ENCODE measurements at regions not wholly inside any gene's neighbourhood (a gene's known extent, or its start where the extent isn't known, plus 50 kb on each side); places are given as distances from the start of the nearest gene placed in this dataset.

DNA sequence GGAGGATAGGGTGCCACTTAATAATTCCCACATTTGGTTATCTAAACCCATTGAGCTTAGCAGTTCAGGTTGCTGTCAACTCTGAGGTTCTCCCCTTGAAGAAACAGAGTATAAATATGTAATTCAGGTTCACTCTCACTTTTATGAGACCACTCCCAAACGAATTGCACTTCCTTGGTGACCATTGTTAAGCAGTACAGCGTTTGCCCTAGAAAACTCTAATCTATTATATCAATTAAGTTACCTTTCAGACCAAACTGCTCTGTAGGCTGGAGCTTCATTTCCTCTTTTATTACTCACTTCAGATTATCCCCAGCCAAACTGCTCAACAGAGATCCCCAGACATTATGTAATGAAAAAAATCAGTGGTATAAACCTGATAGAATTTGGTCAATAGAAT, 1317.0 kb upstream of the ACO1 start:
- no peak for DNase-seq

DNA sequence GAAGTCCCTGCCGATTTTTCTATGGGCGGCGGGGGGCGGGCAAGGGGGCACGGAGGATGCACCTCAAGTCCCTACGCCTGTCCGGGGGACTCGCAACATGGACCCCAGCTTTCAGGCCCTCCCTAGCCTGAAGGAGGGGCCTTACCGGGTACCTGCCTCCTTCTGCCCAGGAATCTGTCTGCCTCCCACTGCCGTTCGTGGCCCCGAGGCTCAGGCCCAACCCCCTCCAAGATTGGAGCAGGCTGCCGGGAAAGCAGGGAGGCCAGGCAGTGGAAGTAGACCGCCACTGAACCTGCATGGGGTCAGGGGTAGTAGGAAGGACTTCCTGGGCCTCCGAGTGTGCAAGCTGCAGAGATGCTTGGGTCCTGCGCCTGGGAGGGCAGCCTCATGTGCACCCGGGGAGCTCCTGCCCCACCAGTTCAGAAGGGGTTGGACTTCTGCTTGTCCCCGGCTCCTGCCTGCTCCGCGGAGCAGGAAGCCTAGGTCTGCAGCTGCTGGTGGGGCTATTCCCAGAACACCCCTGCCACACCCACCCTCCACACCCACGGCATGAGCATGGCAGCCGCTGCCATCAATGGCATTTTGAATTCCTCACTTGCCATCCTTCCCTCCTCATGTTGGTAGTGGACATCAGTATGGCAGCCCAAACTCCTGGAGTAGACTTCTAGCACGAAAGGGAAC, 1312.7 kb upstream of the ACO1 start:
- DNase-seq: no peak

DNA sequence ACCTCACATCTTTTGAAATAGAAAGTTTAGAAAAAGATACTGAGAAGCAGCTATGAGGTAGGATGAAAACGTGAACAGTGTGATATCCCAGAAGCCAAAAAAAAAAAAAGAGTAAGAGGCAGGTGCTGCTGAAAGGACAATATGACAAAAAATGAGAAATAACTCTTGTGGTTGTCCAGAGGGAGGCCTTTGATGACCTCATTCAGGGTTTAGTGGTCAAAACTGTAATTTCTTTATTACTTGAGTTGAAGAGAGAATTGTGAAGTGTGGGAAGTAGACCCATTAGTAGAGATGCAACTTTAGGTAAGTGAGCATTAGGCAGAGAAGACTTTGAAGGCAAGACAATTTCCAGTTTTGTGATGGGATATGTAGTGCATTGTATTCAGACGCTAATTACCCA, 1306.3 kb upstream of the ACO1 start:
- no peak for DNase-seq

DNA sequence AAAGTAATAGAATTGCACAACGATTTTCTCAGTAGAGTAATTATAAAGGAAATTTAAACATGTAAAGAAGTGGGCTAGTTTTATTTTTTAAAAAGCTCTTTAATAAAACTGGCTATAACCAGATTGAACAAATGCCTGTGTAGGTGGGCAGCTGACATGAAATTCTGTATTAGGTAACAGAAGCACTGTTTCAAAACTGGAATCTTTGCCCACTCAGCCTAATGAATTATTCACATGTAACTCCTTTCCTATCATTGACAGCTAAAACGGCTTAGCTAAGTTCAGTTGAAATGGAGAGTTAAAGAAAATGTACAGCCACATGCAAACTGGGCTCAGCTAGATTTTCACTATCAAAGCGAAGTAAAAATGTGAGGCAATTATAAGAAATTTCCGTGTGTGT, 1300.1 kb upstream of the ACO1 start:
- no peak for DNase-seq

DNA sequence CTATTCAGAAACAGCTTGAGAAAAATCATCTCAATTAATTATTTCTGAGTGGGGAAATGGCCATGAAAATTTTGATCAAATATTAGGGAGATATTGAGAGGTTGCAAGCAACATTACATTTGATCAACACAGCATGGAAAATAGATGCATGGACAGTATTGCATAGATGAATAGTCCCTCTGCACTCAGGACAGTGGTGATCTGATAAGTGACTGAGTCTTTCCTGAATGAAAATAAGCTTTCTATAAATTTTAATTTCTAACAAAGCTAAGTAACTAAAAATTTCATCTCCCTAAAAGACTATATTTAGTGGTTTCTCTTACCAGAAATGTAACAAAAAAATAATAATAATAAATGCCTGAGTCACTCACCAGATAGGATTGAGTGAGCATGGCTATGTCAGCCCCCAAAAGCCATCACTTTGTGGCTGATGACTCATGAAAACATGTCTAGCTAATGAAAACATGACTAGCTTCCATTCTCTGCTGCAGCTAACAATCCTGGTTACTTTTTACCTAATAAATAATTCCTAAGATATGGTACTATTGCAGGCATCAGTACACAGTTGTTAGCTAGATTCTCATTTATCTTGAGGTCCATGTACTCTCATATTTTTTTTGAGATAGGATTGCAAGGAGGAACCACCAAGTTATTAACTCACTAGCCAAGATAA, 1294.8 kb upstream of the ACO1 start:
- DNase-seq: no peak

DNA sequence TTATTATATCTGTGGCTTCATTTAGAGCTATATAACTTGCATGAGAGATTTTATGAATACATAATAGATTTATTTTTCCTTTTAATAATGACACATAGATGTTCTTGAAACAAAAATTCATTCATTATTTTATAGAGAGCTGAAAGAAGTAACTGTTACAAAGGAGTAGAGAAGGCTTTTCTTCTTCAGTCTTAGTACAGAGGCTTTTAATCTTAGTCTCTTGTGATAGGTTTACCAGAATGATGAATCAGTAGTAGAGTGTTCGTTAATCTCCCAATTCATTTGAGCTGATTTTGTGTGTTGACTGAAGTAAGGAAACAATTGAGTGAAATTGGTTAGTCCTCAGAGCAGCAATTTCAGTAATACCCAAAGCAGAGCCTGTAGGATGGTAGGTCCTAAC, 1284.1 kb upstream of the ACO1 start:
- no peak for DNase-seq

DNA sequence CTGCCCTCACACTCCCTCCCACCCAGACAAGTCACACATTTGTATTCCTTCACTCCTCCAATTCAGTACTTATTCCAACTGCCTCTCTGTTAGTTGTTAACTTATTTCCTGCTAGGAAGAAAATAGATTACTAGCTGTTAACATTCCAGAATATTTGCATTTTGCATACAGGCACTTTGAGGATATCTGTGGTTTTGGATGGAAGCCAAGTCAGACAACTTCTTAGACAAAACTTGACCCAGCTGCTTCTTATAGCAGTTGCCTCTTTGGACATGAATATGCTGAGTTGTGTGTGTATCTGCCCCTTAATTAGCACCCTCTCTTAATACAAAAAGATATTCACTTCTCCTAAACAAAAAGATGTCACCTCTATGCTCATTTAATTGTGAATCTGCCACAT, 1280.6 kb upstream of the ACO1 start:
- DNase-seq: no peak

DNA sequence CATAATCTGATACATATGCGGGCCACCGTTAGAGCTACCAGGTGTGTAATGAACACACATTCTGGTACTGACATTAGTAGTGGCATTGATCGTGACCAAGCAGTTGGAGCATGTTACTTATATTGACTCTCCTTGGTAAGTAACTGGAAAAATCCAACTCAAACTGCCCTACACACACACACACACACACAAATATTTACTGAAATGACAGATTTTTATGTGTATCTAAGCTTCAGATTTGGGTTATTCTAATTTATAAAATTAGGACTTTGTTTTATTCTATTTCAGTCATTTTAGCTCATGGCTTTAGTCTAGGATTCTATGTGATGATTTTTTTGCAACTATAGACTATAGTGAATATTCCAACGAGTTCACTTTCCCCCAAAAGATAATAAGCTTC, 1280.2 kb upstream of the ACO1 start:
- DNase-seq: no peak

DNA sequence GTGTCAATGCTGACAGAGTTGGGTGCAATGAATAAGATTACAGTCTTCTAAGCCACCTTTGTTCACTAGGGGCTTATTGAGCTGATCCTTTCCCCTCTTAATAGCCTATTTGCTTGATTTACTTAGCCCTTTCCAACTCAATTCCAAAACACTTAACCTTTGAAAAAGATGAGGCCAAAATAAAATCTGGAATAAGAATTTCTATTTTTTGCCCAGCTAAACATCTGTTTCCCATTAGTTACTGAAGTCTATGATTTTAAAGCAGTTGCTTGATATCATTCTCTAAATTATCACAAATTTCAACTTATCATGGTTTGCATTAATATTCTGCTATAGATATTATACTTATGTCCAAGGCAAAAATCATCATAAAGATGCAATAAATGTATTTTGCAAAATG, 1272.0 kb upstream of the ACO1 start:
- DNase-seq: no peak

DNA sequence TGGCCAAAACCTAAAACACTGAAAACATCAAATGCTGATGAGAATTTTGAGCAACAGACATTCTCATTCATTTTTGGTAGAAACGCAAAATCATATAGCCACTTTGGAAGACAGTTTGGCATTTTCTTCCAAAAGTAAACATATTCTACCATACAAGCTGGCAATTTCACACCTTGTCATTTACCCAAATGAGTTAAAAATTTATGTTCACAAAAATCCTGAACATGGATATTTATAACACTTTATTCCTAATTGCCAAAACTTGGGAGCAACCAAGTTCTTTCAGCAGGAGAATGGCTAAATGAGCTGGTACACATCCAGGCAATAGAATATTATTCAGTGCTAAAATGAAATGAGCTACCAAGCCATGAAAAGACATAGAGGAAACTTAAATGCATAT, 1270.1 kb upstream of the ACO1 start:
- no peak for DNase-seq

DNA sequence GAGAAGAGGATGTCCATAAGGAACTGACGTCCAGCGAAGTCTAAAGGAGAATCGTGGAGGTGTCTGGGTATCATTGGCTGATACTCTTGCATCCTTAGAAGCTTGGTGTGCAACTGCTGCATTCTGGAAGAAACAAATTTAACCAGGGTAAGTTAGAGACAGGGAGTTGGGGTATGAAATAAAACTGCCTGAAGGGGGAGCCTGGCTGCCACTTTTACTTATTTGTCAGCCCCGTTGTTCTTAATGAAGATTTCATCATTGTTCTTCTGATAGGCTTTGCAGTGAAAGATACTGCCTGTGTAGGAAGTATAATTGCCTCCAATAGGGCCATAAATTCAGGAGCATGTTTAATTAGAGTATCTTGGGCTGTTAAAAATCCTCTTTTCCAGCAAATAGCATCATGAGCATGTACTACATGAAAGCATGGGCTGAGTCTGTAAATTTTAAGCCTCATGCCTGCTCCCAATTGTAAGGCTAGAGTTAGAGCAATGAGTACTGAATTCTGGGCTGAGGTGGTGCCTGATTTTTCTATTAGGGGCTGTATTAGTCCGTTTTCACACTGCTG, 1264.5 kb upstream of the ACO1 start:
- peak in 3 of 5 experiments; percentile 17 to 57 (median 17) for DNase-seq

DNA sequence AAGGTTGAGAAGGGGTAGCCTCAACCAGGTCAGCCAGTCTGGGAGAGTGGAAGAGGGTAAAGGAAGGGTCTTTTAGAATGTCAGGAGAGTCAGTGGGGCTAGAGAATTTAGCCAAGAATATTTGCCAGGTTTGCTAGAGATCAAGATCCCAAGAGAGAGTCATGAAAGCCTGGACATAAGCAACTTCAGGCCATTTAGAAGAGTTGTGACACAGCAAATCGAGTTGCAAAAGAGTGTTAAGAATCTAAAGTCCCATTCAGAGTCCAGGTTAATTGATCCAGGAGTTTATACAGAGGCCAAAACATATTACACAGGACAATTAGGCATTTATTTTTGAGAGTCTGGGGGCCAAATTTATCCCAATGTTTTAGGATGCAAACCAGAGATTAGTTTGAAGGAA, 1260.1 kb upstream of the ACO1 start:
- DNase-seq: no peak

DNA sequence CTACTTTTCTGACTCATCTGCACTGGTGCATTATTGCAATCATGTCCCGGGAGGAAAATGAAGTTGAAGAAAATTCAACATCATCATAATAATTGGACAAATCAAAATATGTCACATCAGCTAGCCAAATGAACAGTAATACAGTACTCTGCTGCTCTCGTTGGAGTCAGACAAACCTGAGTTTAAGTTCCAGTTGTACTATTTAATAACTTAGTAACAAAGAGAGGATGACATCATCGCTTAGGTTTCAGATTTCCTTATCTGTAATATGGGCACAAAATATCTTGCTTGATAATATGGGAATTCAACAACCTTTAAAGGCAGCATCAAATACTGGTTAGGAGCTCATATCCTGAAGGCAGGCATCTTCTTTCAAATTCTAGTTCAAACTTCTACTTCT, 1248.9 kb upstream of the ACO1 start:
- no peak for DNase-seq

DNA sequence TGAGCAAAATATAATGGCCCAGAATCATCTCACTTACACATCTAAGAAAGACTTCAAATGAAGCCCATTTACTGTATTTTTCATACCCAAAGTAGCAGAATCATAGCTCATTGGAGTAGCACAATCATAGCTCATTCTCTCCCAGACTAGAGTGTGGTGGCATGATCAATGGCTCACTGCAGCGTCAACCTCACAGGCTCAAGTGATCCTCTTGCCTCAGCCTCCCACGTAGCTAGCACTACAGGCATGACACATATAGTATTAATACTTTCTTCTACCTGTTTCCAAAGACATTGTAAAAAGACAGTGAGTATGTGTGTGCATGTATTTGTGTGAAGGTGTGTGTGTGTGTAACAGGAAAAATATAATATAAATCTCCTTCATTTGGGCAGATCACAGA, 1247.9 kb upstream of the ACO1 start:
- DNase-seq: no peak

DNA sequence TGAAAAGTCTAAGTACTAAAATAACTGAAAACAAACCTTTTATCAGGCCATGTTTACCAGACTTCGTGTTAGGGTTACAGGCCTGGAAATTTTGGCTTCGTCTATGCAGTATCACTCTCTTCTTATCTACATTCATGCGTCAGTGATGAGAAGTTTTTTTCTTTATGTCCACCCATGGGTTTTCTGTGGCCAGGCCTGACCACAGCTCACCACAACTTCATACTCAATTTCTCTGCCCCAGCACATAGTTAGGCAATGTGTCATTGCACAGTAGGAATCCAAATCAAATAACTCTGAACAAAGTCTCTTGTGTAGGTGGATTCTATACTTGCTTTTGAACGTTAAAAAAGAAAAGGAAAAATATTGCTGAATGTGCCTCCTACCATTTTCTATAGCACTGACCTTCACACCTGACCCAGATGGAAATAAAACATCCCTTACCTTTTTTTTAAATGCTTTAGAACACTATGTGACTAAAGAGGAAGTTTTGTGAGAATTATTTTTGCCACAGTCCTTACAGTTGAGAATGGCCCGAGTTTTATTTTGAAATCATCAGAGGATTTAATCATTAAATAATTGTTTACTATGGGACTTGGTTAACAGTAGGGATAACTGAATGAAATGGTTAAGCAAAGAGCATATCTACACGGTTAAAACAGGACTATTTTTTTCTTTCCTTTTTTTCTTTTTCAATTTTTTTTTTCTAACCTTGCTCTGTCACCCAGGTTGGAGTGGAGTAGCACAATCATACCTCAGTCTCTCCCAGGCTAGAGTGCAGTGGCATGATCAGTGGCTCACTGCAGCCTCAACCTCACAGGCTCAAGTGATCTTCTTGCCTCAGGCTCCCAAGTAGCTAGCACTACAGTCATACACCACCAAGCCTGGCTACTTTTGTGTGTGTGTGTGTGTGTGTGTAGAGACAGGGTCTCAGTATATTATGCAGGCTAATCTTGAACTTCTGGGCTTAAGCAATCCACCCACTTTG, 1247.0 kb upstream of the ACO1 start:
- peak in 1 of 5 experiments; percentile 17 for DNase-seq

DNA sequence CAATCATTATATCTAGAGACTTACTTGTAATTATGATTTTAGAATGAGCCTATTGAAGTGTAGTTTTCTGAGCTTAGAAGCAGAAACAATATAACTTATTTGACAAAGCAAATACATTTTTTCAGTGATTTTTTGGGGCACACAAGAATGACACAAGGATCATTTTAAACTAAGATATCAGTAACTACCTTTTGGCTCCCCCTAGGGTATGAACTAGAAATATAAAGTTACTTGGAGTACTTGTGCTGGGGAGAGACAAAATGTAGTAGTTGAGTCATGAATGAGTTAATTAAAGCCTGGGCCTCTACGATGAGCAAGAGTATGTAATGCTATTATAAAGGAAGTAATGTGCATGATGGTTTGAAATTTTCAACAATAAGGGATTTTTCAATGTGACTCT, 1244.1 kb upstream of the ACO1 start:
- no peak for DNase-seq

DNA sequence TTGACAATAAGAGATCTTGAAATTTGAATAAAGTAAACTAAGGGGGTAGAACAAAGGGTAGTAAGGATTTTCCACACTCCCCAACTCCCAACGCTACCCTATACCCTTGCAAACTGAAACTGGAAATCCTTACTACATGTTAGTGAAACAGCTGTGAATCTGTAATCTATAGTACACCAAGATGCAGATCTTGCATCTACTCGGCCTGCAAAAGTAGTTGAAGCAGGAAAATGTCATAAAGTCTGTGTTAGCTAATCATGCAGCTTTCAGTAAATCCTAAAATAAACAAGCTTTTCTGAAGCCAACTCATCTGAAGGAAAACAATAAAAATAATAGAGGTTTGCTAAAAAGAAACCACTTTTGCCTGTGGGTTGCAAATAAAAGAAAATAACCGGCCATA, 1242.0 kb upstream of the ACO1 start:
- DNase-seq: no peak

DNA sequence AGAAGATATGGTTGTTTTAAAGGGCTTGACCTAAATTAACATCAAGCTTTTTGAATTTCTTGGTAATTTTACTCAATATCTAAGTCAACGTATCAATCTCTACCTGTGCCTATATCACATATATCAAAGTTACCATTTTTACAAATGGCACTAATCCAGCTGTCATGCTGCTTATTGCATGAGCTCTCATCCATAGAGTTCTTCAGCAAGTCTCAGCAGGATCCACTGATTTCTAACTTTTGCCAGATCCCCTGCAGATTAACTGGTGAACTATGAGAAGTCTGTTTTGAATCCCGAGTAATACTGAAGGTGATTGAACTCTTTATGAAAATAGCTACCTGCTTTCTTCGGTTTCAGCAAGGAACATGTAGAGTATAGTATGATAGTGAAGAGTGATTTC, 1239.8 kb upstream of the ACO1 start:
- DNase-seq: no peak

DNA sequence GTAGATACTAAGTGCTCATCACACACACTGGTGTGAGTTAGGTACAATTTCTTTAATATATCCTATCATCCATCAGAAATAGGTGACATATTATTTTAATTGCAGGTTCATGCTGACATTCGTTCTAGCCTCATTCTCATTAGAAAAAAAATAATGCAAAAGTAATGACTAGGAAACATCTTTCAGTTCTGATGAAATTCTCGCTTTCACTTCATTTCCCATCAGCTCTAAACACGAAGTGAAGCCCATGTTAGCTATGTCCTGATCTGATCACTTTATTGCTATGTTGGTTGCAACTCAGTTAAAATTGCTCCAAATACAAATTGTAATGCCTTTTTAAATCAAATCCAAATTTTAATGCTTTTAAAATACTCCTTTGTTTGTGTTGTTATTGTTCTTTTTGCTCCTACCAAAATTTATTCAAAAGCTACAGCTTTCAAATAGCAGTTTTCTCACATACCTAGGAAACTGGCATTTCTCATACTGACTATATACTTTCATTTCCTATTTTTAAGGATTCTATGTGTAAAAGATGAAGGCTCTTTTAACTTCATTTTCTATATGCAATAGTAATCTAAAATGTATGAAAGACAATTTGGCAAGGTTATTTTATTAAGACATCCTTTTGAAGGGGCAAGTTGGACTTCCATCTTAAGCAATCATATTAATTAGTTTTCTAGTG, 1237.8 kb upstream of the ACO1 start:
- no peak for DNase-seq

DNA sequence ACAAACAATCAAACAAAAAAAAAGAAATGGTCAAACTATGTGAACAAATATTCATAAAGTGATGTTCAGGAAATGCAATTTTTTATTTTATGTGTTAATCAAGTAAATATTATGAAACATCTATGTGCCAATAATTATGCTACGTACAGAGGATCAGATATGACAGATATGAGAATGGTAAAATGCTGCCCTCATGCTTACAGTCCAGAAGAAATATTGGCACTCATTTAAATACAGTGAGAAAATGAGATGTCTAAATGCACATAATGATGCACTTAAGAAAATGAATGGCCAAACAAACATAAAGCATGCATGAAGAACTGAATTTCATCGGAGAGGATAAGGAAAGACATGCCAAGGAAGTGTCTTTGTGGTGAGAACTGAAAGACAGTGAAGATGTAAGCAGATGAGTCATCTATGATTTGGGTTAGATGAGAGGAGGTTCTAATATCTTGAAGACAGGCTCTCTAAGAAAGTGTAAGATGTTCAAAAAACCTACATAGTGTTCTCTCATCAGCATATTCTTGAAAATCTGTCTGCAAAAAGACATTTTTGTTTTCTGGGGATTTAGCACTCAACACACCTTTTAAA, 1231.1 kb upstream of the ACO1 start:
- peak in 1 of 5 experiments; percentile 58 for DNase-seq

DNA sequence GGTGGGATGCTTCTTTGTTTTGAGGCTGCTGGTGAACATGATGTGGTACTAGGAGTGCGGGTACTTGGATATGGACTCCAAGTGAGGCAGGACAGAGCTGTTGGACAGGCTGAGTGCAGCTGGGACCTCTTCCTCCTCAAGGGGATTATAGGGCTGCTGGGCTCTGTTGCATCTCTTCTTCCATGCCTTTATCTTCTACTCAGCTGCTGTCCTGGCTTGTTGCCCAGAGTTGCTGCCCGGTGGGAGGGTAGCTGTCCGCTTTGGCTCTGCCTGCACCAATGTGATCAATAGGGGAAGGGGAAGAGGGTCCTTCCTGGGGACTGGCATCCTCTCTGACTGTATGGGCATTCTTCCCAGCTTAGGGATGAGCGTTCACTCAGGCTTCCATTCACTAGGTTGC, 1217.9 kb upstream of the ACO1 start:
- DNase-seq: no peak

DNA sequence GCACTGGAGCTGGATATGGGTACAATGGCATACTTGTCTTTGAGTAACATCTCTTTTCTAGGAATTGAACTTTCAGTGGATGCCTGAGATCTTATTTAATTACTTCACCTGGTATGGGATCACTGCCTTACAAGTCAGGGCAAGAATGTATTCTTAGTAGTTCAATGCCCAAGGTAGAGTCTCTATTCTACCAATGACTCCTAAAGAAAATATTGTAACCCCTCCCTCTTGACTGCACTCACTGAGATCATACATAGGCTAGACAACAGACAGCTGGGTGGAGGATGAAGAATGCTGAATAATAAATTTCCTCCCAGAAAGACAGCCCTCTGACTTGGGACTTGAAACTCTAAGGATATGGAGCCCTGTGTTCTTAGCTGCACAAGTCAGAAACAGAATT, 1216.3 kb upstream of the ACO1 start:
- no peak for DNase-seq

Measured in T-helper 2 cell (primary cell).